GM12878 (cell line): ENCODE measurements at regions not wholly inside any gene's neighbourhood (a gene's known extent, or its start where the extent isn't known, plus 50 kb on each side); places are given as distances from the start of the nearest gene placed in this dataset.

ENCODE experiments used
- ATAC-seq: fragments of 200-7000 bp; cut with Tn5 transposase; 3 replicates; pipeline ENCODE4 v1.9.1; 2020; ENCODE audit warnings: mild to moderate bottlenecking, moderate library complexity
- BruUV-seq: library from RNA; stranded (reverse); fragments of 400-500 nt; replicated peaks from 2 replicates; lab custom pipeline; 2021; lab: Mats Ljungman, UMichigan
- CTCF ChIA-PET: fragments of 300-600 bp; sonication (Branson Sonifier 250); formaldehyde crosslinking; extraction: SDS; loops from one replicate; lab custom pipeline; 2021; ENCODE audit warnings: inconsistent platforms; lab: Yijun Ruan, JAX
- POLR2A ChIA-PET: fragments of 350-600 bp; formaldehyde crosslinking; extraction: SDS; loops from one replicate; lab custom pipeline; 2021; ENCODE audit warnings: inconsistent platforms; lab: Charles Lee
- RAD21 ChIA-PET: fragments of 300-600 bp; sonication (Branson Sonifier 250); formaldehyde crosslinking; loops from one replicate; lab custom pipeline; 2023; ENCODE audit warnings: antibody characterized with exemption; ENCODE audit not compliant: unreplicated experiment; lab: Charles Lee
- SMC1A ChIA-PET: fragments of 300-600 bp; sonication (Branson Sonifier 250); formaldehyde crosslinking; loops from one replicate; lab custom pipeline; 2023; ENCODE audit not compliant: unreplicated experiment, uncharacterized antibody; lab: Charles Lee
- DNase-seq: peaks from one replicate; pipeline ENCODE4 v3.0.0-alpha.2; 2011; ENCODE audit warnings: low read depth, low spot score
- FAIRE-seq: peaks from 3 replicates; lab custom pipeline; 2011; peaks lifted over from hg19 to GRCh38; lab: Jason Lieb, UNC
- H2AFZ ChIP-seq: 2 replicates; pipeline ENCODE4 v1.6.0; 2011; ENCODE audit warnings: low read depth, low read length, control low read depth; ENCODE audit not compliant: control insufficient read depth
- H3K27ac ChIP-seq: 2 replicates; pipeline ENCODE4 v1.5.1; 2011; ENCODE audit warnings: control low read depth; ENCODE audit not compliant: control insufficient read depth, insufficient read depth
- H3K27me3 ChIP-seq, 2 experiments: replicated peaks in 1 of 2; 2 replicates each; pipeline versions ENCODE4 v1.6.0 to v1.6.1; 2011; ENCODE audit warnings: low read length in 1 of 2; ENCODE audit not compliant: control insufficient read depth in 2 of 2, insufficient read depth in 2 of 2
- H3K36me3 ChIP-seq, 2 experiments: 2 replicates each; pipeline ENCODE4 v1.5.1; 2011; ENCODE audit warnings: low read length in 1 of 2; ENCODE audit not compliant: control insufficient read depth in 2 of 2, insufficient read depth in 2 of 2
- H3K4me1 ChIP-seq: 2 replicates; pipeline ENCODE4 v1.6.1; 2011; ENCODE audit warnings: mild to moderate bottlenecking, low read length, moderate library complexity, mixed read lengths; ENCODE audit not compliant: control insufficient read depth, insufficient read depth
- H3K4me2 ChIP-seq: 2 replicates; pipeline ENCODE4 v1.6.0; 2011; ENCODE audit warnings: control low read depth; ENCODE audit not compliant: control insufficient read depth, insufficient read depth
- H3K4me3 ChIP-seq: fragments of 200-600 bp; sonication (generic); 2 replicates; pipeline ENCODE4 v1.5.1; 2016
- H3K79me2 ChIP-seq: 2 replicates; pipeline ENCODE4 v1.6.0; 2011; ENCODE audit warnings: low read length; ENCODE audit not compliant: control insufficient read depth, insufficient read depth
- H3K9ac ChIP-seq: 2 replicates; pipeline ENCODE4 v1.8.0; 2011; ENCODE audit warnings: low read length, control low read depth, mixed read lengths; ENCODE audit not compliant: control insufficient read depth, insufficient read depth
- H3K9me3 ChIP-seq: replicated peaks from 3 replicates; pipeline ENCODE4 v1.5.1; 2011; ENCODE audit warnings: mild to moderate bottlenecking, low read length; ENCODE audit not compliant: control insufficient read depth, insufficient read depth
- H4K20me1 ChIP-seq: 2 replicates; pipeline ENCODE4 v1.6.0; 2011; ENCODE audit not compliant: control insufficient read depth, insufficient read depth
- BMI1 ChIP-seq: fragments of 450-650 bp; IDR thresholded peaks from 2 replicates; pipeline ENCODE4 v1.6.1; 2016; ENCODE audit warnings: mild to moderate bottlenecking, moderate library complexity, borderline replicate concordance
- HDAC2 ChIP-seq: fragments of 200-600 bp; sonication (generic); IDR thresholded peaks from 2 replicates; pipeline ENCODE4 v1.6.1; 2017
- JUNB ChIP-seq: IDR thresholded peaks from 2 replicates; pipeline ENCODE4 v1.6.1; 2016; ENCODE audit warnings: antibody characterized with exemption, mild to moderate bottlenecking
- MTA3 ChIP-seq: IDR thresholded peaks from 2 replicates; pipeline ENCODE4 v1.6.1; 2012; ENCODE audit warnings: low read length, inconsistent platforms, borderline replicate concordance
- NR2F1 ChIP-seq: fragments of 450-650 bp; conservative IDR thresholded peaks from 2 replicates; pipeline ENCODE4 v1.6.1; 2017; ENCODE audit warnings: mild to moderate bottlenecking
- POLR2AphosphoS2 ChIP-seq: IDR thresholded peaks from 2 replicates; pipeline ENCODE4 v1.6.1; 2011; ENCODE audit warnings: low read depth, mild to moderate bottlenecking, low read length, improper control_type of control experiment, moderate library complexity
- RAD51 ChIP-seq: fragments of 450-650 bp; IDR thresholded peaks from 2 replicates; pipeline ENCODE4 v1.6.1; 2016; ENCODE audit warnings: moderate library complexity, mild to moderate bottlenecking, inconsistent platforms
- RUNX3 ChIP-seq: IDR thresholded peaks from 2 replicates; pipeline ENCODE4 v1.6.1; 2012; ENCODE audit warnings: low read length, inconsistent platforms
- SMC3 ChIP-seq: IDR thresholded peaks from 2 replicates; pipeline ENCODE4 v1.6.1; 2011; ENCODE audit warnings: low read length, improper control_type of control experiment, borderline replicate concordance
- STAT1 ChIP-seq: fragments of 450-650 bp; conservative IDR thresholded peaks from 2 replicates; pipeline ENCODE4 v1.6.1; 2014; ENCODE audit warnings: antibody characterized with exemption, mild to moderate bottlenecking
- SUPT20H ChIP-seq: IDR thresholded peaks from 2 replicates; pipeline ENCODE4 v1.6.1; 2011; ENCODE audit warnings: low read depth, mild to moderate bottlenecking, low read length, moderate library complexity, borderline replicate concordance; ENCODE audit not compliant: control insufficient read depth
- ZBTB4 ChIP-seq: fragments of 450-650 bp; formaldehyde crosslinking; IDR thresholded peaks from 2 replicates; pipeline ENCODE4 v1.4.0; 2022; ENCODE audit warnings: mild to moderate bottlenecking, moderate library complexity
- ZZZ3 ChIP-seq: IDR thresholded peaks from 2 replicates; pipeline ENCODE4 v1.6.1; 2011; ENCODE audit warnings: low read depth; ENCODE audit not compliant: control insufficient read depth, insufficient read length
- WGBS: methylation state at CpG from one replicate; pipeline ENCODE4 v1.1.6; 2016; ENCODE audit warnings: low lambda C conversion rate; ENCODE audit not compliant: insufficient replicate concordance, insufficient coverage; ENCODE audit errors: missing lambda C conversion rate; 5-methylcytosine and 5-hydroxymethylcytosine counted together
- in situ Hi-C: fragments of 300-500 bp; cut with MboI; formaldehyde crosslinking; loops from 9 replicates; pipeline ENCODE4 v1.14.3; 2018; ENCODE audit warnings: mixed read lengths
- intact Hi-C: fragments of 100-400 bp; cut with micrococcal nuclease; formaldehyde crosslinking; loops from one replicate; pipeline ENCODE4 v1.14.2; 2022; ENCODE audit not compliant: unreplicated experiment
- TF ChIP-seq, protein P1 (sequence below): fragments of 150-350 bp; IDR thresholded peaks from 2 replicates; pipeline ENCODE4 v1.6.1; 2014; ENCODE audit warnings: mild to moderate bottlenecking, low read depth, low read length

- WGBS, result 45% methylated on average over 12 of the region's 12 CpGs
These were observed 159.4 kb downstream of the TENT4A start for GRCh38 chr5:6872441-6873160.

DNA sequence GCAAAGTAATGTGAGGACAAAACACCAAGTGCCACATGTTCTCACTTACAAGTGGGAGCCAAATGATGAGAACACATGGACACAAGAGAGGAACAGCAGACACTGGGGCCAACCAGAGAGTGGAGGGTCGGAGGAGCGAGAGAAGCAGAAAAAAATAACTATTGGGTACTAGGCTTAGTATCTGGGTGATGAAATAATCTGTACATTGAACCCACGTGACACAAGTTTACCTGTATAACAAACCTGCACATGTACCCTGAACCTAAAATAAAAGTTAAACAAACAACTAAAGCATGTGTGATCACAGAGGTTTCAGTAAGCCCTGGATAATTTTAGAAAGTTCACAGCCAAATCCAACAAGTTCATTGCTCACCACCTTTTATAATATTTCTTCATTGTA lies 160.1 kb downstream of the TENT4A start:
- Histone ChIP-seq H3K4me2 (no peak overlapping the region), H4K20me1 (no peaks in the 10 kb centered on the region), H3K9ac (no peak overlapping the region), H3K9me3 (no peaks in the 10 kb centered on the region), H2AFZ (no peak overlapping the region), H3K4me3 (no peak overlapping the region), H3K36me3 (no peaks in the 10 kb centered on the region)
- SMC1A ChIA-PET, result no interaction called here
- POLR2A ChIA-PET, result no interaction called here
- no peak for ATAC-seq
- in situ Hi-C loops (no loop called here), intact Hi-C loops (no loop called here)
- no TSS peak for BruUV-seq
- TF ChIP-seq JUNB, result no peak
- TF ChIP-seq ZBTB4 (CRISPR knock-in tag), result no peak
- TF ChIP-seq, protein P1, sequence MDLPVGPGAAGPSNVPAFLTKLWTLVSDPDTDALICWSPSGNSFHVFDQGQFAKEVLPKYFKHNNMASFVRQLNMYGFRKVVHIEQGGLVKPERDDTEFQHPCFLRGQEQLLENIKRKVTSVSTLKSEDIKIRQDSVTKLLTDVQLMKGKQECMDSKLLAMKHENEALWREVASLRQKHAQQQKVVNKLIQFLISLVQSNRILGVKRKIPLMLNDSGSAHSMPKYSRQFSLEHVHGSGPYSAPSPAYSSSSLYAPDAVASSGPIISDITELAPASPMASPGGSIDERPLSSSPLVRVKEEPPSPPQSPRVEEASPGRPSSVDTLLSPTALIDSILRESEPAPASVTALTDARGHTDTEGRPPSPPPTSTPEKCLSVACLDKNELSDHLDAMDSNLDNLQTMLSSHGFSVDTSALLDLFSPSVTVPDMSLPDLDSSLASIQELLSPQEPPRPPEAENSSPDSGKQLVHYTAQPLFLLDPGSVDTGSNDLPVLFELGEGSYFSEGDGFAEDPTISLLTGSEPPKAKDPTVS, result no peak
- TF ChIP-seq RUNX3, result no peak
- no peak for TF ChIP-seq HDAC2
- TF ChIP-seq SMC3, result no peak
- no peak for TF ChIP-seq ZZZ3
- TF ChIP-seq BMI1, result no peak
- no peak for TF ChIP-seq RAD51
- no peak for TF ChIP-seq STAT1
- TF ChIP-seq, all 136 proteins: peak for 0
- 36% methylated on average over 3 of the region's 3 CpGs for WGBS
- ChIA-PET RAD21 (no interaction called here), CTCF (no interaction called here)
- DNase-seq, result no peak
- Histone ChIP-seq H3K27me3 (no peaks in the 10 kb centered on the region), H3K79me2 (no peaks in the 10 kb centered on the region), H3K4me1 (no peaks in the 10 kb centered on the region), H3K27ac (no peak overlapping the region)
- FAIRE-seq, result no peak

More at GRCh38 chr5:6872441-6873160, 159.4 kb downstream of the TENT4A start:
- SMC1A ChIA-PET, result no interaction called here
- no peaks in the 10 kb centered on the region for H3K4me1 ChIP-seq
- DNase-seq (no peak), ATAC-seq (no peak; the same call in 2 of the 3 replicates), FAIRE-seq (no peak)
- intact Hi-C loops, result no loop called here
- H3K79me2 ChIP-seq, result no peaks in the 10 kb centered on the region
- no peaks in the 10 kb centered on the region for H4K20me1 ChIP-seq
- in situ Hi-C loops, result no loop called here
- CTCF ChIA-PET, result no interaction called here
- no peak overlapping the region for H3K4me3 ChIP-seq
- H3K27ac ChIP-seq, result no peak overlapping the region
- H2AFZ ChIP-seq, result no peak overlapping the region
- no peaks in the 10 kb centered on the region for H3K36me3 ChIP-seq
- H3K9me3 ChIP-seq, result no peaks in the 10 kb centered on the region
- H3K9ac ChIP-seq, result no peak overlapping the region
- no peak overlapping the region for H3K4me2 ChIP-seq
- POLR2A ChIA-PET, result no interaction called here
- no TSS peak for BruUV-seq
- no peak for TF ChIP-seq POLR2AphosphoS2
- TF ChIP-seq NR2F1, result no peak
- no peak for TF ChIP-seq SUPT20H
- TF ChIP-seq MTA3, result no peak
- no peaks in the 10 kb centered on the region for H3K27me3 ChIP-seq
- RAD21 ChIA-PET, result no interaction called here
